HG02571 (cell line): ENCODE measurements at regions not wholly inside any gene's neighbourhood (a gene's known extent, or its start where the extent isn't known, plus 50 kb on each side); places are given as distances from the start of the nearest gene placed in this dataset.
A peak's percentile ranks its signal among the peaks of the same experiment; 100 is the strongest.

ENCODE experiments used
- ATAC-seq: cut with Tn5 transposase; IDR thresholded peaks from one replicate; pipeline ENCODE4 v1.9.1; 2021; ENCODE audit warnings: mild to moderate bottlenecking, moderate library complexity; ENCODE audit not compliant: unreplicated experiment

DNA sequence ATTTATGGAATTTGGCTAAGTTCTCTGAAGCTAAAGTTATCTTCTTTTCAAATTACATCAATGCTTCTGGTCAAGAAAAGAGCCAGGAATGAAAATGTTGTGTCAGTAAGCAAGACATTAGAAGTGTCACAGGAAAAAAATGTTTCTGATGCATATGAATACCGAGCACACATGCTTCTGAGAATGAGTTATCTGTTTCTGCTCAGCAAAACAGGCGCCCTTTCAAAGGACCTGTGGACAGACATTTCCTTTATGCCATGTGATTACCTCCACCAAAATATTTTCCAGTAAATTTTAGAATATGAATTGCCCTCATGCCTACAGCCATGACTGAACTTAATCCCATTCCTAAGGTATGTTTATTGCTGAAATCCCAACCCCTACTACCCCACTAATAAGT lies 55.4 kb upstream of the RNF180 start:
- no peak for ATAC-seq

DNA sequence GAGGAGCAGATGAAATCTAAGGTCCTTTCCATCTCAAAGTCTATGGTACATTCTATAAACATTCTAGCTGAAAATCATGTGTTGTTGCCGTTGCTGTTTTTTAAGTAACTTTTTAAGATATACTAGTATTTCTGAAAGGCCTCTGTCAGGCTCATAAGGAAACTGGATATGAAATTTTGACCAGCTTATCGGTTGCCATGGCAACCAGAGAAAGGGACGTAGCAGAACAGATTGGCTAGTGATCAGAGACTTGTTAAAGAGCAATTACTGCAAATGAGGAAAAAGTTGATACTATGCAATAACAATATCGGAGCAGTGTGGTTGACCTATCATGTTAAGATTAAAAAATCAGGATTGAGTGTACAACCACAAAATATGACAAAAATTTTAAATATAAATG lies 57.0 kb upstream of the RNF180 start:
- no peak for ATAC-seq

DNA sequence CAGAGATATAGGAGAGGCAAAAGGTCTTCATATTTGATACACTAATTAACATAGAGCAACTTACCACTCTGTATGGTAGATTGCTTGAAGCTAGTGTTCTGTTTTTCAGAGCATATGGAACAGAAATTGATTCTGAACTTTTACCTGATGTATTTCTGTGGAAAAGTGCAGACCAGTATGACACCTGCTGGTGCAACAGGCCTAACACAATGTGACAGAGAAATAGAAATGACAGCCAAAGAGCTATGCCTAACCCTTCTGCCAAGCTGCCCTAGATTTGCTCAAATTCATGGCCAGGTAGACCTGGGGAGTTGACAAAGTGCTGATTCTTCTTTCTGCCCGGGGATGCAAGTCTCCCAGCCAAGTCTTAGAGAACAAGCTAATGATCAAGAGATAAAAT lies 65.4 kb upstream of the RNF180 start:
- ATAC-seq, result no peak

DNA sequence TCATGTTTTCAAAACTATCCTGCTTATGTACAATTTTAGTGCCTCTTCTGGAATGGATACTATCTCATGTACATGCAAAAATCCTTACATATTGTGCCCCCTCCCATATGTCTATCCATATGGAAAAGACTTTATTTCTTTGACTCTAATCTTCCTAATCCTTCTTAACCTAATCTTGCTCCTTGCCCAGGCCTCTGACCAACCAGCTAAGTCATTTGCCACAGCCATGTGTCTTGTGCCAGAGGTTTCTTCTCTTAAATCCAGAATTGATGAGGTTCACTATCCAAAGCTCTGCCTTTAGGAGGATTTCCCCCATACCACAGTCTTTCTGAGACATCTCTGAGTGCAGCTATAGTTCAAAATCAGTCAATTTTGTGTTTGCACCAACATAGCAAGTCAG lies 68.9 kb upstream of the RNF180 start:
- no peak for ATAC-seq

DNA sequence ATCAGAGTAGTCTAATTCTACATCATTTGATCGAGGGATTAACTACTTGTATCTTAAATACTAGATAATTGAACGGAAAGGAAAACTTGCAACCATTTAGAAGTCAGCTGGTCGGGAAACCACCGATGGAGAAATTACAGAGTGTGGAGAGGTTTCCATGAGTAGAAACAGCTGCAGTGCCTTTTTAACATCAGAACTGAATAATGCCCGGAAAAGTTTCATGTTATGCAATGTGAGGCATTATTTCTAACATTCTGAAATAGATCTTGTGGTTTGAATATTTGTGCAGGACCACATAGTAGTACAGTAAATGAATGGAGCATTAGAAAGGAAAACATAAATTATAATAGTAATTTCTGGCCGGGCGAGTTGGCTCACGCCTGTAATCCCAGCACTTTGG lies 88.1 kb upstream of the RNF180 start:
- ATAC-seq, result no peak

DNA sequence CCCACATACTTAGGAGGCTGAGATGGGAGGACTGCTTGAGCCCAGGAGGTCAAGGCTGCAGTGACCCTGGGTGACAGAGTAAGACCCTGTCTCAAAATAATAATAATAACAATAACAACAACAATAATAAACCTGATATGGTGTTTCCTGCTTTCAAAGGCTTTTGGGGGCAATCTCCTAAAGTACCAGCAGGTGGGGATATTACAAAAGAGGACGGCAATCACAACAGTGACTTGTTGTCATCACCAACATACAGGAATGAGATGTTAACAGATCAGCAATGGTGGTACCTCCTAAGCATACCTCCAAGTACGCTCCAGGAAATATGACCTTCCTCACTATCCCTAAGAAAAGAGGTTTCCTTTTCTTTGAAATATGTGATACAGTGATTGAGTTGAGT lies 91.1 kb upstream of the RNF180 start:
- ATAC-seq, result peak; percentile 53

DNA sequence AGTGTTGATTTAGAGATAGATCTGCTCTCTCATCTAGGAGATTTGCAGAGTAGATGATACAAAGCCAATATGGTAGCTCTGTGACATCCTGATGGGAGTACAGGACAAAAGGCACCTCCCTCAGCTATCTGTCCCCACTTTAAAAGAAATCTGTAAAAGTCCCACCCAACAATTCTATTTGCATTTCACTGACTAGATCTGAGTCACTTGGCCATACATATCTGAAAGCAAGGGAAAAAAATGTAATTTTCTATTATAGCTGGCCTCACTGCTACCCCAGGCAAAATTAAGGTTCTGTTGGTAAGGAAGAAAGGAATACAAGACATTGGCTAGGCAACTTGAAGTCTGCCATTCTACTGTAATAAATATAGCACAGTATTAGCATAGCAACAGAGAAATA lies 96.2 kb upstream of the RNF180 start:
- ATAC-seq, result no peak

DNA sequence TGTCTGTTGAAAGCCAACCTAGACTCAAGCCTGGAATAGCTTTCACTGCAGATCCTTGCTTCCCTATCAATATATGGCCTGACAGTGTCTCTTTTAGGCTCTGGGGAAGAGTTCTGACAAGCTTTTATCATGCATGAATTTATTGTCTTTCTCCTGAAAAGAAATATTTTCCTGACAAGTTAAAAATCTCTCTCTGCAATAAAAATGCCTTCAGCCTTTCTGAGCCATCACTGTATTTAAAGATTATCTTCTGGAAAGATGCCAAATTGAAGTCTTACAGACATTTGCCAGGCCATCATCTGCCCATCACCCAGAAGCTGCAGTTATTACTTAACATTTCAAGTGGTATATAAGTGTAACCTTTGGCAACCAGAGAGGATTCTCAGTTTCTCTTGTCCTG lies 88.1 kb upstream of the HTR1A start:
- ATAC-seq, result no peak

DNA sequence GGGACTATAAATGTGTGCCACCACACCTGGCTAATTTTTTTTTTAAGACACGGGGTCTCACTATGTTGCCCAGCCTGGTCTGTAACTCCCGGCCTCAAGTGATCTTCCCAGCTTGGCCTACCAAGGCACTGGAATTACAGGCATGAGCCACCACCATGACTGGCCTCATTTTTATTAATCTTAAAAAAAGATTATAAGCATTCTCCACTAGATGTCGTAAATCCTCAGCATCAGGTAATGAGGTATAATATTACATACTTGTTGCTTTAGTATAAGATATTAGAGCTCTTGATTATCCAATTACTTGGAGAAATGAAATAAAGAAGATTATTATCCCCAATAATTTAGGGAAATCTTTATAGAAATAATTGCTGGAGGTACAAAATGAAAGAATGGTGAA lies 78.2 kb upstream of the HTR1A start:
- no peak for ATAC-seq

DNA sequence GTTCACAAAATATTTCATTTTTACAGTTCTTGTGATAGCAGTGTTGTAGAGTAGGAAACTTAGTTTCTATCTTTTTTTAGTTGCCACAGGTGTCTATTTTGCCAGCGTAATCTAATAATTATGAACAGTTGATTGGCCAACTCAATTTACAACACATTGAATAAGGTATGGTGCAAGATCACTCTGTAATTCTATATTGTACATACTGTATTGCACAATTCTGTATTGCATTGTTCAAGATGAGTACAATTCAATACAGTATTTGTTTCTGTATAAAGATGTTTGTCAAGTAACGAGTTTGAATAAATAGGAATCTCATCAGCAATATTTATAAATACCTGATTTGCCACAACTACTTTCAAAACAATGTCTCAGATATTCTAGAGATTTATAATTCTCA lies 64.2 kb upstream of the HTR1A start:
- no peak for ATAC-seq

DNA sequence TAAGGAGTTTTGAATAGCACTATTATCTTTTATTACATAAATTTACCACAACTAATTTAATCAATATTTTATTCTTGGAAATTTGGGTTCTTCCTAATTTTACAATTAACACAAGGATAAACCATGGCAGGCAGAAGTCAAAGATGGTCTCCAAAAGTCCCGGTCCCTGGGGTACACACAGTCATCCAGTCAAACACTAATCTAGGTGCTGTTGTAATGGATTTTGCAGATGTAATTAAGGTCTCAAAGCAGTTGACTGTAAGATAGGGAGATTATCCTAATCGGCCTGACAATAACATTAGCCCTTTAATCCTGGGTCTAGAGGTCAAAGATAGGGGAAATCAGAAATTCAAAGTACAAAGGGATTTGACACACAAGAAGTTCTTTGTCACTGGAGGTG lies 57.5 kb upstream of the HTR1A start:
- ATAC-seq, result no peak

DNA sequence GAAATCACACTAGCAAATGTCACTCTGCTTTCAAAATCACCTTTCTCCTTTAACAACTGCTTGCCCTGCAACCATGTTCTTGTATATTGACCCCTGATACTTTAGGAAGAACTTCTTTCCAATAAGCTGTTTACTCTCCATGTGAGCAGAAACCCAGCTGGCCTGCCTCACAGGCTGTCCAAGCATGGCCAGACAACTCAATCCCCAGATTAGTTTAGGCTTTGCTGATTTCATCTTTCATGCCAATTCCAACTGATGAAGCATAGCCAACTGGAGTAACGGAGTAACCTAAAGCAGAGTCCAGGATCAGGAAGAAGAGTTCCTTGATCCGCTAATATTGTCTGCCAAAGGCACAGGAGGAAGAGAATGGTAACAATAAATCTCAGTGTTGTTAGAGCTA lies 56.7 kb upstream of the HTR1A start:
- ATAC-seq, result no peak

DNA sequence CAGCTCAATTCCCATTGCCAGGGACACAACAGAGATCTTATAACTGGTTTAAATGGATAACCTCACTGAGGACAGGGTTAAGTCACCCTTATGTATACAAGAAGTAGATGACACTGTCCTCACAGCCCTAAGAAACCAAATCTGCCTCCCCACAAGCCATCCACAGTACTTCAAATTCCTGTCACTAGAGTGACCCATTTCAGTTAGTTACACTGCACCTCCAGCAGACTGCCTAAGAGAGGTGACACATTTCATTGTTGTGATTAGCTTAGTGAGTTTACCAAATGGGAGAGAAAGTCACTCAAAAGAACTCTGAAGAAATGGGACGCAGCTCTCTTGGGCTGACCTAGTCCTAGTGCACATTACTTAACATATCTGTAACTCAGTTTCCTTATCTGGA lies 53.6 kb upstream of the HTR1A start:
- no peak for ATAC-seq
